GM11168 (cell line): ENCODE measurements at regions not wholly inside any gene's neighbourhood (a gene's known extent, or its start where the extent isn't known, plus 50 kb on each side); places are given as distances from the start of the nearest gene placed in this dataset.

Experiments used
- in situ Hi-C: fragments of 300-500 bp; cut with MboI; formaldehyde crosslinking; loops from one replicate; pipeline ENCODE4 v1.12.0; 2022; ENCODE audit warnings: low sequenced_read_pairs; ENCODE audit not compliant: unreplicated experiment

GRCh38 chr10:3554121-3554522 lies 230.9 kb downstream of the KLF6 start:
- in situ Hi-C loops, result no loop called here

DNA sequence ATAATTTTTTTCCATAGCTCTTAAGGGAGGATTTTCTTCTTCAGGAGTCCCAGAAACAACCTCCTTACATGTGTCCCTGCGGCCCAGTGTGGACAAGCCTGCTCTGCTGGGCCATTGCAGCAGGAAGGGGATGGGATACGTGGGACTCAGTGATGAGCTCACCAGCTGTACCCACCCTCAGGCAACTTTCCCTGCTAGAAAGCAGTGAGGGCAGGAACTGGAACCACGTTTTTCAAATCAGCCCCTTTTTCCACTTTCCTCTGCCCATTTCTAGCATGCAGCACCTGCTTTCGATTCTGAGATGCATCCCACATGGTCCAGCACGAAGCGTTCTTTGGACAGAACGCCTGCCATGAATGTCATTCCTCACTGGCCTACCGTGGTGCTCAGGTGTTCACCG lies 232.7 kb downstream of the KLF6 start:
- in situ Hi-C loops, result no loop called here

- in situ Hi-C loops, result no loop called here
These were observed 233.2 kb downstream of the KLF6 start for GRCh38 chr10:3551761-3552160.

DNA sequence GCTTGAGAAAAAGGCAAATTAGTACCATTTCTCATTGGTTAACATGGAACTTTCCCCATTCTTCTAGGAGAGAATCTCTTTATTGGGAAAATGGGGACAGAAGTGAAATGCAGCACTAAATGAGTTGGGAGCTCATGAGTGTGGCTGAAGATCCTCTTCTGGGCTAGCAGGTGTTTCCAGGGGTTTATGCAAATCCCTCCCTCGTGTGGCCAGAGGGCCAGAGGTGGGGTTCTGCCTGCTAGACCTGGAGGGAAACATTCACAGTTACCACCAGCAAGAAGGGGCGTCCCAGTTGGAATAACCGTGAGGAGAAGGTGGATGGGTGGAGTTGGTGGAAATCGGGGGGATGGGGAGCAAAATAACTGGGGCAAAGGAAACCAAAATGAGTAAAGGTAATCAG lies 235.9 kb downstream of the KLF6 start:
- in situ Hi-C loops, result no loop called here

GRCh38 chr10:3548702-3549101 lies 236.3 kb downstream of the KLF6 start:
- in situ Hi-C loops, result no loop called here

GRCh38 chr10:3548076-3548475 lies 236.9 kb downstream of the KLF6 start:
- in situ Hi-C loops, result no loop called here

- in situ Hi-C loops, result no loop called here
These were observed 240.4 kb downstream of the KLF6 start for GRCh38 chr10:3544561-3544960.

- in situ Hi-C loops, result no loop called here
These were observed 242.8 kb downstream of the KLF6 start for GRCh38 chr10:3542185-3542611.

DNA sequence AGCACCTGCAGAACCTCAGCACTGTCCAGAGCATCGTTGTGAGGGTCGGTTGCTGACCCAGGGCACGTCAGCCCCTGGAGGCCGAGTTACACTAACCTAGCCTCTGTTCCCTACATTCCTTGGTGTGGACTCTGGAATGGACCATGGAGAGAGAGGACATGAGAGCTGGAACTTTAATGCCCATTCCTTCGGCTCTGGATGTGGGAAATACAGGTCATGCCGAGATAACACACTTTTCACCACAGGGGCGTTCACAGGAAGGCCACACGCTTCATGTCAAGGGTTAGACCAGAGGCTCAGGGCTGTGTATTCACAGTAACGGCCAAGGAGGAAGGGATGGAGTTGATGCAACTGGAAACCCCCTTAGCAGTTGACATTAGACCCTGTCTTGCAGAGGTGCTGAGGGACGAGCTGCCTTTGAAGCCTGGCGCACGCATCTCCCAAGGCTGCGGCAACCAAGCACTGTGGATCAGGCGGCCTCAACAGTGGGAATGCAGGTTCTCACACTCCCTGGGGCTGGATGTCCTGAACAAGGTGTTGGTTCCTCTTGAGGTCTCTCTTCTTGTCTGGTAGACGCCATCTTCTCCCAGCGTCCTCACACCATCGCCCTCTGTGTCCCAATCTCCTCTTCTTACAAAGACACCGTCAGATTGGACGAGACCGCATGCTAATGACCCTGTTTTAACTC lies 245.2 kb downstream of the KLF6 start:
- in situ Hi-C loops, result no loop called here

DNA sequence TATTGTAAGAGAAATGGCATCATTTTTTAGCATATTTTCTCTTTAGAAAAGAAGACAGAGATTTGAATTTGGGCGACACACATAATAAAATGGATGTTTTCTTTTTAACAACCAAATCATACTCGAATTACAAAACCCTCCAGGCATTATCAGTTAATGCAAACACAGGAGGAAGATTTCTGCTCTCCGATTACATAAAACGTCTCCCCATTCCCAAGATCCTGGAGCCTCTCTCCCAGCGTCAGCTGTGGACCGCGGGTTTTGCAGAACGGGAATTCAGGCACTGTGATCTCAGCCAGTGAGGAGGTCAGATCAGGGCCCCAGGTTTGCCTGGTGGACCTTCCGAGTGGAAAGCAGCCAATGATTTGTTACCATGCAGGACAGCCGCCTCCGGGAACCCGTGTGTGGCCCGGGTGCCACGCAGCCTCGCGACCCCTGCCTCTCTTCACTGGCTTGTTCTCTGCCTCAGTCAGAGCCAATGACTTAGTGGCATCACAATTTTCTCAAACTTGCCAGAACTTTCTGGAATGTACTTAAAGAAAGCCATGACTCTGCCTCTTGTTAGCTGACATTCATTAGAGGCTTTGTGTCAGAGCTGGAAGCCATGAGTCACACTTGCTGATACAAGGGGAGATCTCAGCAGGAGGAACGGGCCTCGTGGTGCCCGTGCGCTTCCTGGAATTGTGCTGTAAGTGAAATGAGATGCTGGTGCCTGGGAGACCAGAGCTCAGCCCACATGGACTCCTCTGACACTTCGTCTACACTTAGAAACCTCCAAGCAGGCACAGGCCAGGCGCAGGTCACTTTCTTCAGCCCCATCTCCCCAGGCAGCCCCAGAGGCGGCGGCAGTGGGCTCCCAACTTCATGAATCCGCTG lies 246.1 kb downstream of the KLF6 start:
- in situ Hi-C loops, result no loop called here

GRCh38 chr10:3538291-3538655 lies 246.7 kb downstream of the KLF6 start:
- in situ Hi-C loops, result no loop called here

- in situ Hi-C loops, result no loop called here
These were observed 247.5 kb downstream of the KLF6 start for GRCh38 chr10:3537518-3537917.

GRCh38 chr10:3535001-3535400 lies 250.0 kb downstream of the KLF6 start:
- in situ Hi-C loops, result no loop called here

GRCh38 chr10:3534433-3534832 lies 250.6 kb downstream of the KLF6 start:
- in situ Hi-C loops, result no loop called here

GRCh38 chr10:3533296-3533695 lies 251.7 kb downstream of the KLF6 start:
- in situ Hi-C loops, result no loop called here

DNA sequence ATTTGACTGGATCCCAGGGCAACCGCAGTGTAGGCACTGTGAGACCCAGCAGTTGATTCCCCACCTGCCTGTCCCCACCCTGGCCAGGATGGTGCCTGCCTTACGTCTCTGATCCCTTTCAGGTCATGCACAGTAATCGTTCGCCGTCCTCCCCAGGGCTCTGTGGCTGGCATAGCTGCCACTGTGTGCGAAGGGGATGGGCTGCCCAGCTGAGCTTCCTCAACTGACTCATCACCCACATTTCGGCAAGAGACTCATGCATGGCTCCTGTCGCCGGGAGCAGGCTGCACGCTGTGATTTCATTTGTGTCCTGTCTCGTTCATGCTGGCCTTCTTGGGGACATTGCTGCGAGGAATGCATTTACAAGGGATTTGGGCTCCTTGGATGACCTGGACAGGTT lies 252.4 kb downstream of the KLF6 start:
- in situ Hi-C loops, result no loop called here

GRCh38 chr10:3531670-3532069 lies 253.3 kb downstream of the KLF6 start:
- in situ Hi-C loops, result no loop called here

DNA sequence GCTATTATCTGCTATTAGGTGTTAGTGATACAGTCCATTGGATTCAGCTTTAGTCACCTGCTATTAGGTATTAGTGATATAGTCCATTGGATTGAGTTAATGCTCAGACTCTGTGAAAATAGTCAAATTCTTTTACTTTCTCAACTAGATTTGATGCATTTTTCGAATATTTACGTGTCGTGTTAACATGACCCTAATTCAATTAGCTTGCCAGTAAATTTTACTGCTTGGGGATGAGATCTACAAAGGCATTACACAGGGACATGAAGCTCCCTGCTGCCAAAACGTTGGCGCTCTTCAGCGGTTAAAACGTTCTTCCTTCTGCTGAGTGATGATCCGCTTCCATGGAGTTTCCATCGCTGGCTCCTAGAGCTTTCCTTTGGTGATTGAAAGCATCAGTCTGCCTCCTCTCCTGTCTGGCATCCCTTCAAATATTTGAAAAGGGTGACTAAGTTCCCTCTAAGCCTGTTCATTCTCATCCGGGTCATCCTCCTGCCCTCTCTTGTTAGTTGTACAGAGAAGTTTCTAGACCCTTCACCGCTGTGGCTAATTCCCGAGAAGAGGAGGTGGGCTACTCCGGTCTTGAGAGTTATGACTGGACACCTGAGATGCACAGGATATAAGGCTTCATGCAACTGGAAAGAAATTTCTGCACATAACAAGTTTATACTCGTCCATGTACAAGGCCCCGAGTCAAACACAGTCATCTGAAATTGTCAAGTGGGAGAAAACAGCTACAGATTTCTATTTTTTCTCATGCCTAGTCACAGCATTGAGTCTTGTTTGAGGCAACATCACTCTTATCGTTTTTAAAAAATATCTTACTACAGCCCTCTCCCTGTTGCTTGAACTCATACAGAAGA lies 254.0 kb downstream of the KLF6 start:
- in situ Hi-C loops, result no loop called here

GRCh38 chr10:3530346-3530745 lies 254.7 kb downstream of the KLF6 start:
- in situ Hi-C loops, result no loop called here

DNA sequence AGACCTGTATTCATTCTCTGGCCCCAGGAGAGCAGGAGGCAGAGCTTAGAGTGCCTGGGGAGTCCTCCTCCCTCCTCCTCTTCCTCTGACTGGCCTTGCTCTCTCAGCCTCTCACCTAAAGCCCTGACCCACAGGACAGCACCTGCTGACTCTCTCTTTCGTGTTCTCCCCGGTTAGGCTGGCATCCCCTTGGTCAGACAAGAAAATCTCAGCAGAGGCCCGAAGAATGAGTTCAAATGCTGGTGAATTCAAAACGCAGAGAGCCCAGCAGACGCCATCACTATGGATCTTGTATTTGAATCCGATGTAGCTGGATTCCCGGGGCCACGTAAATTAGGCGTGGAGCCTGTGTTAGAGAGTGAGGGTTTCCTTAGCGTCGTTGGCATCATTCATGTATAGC lies 255.3 kb downstream of the KLF6 start:
- in situ Hi-C loops, result no loop called here
